HG03025 (cell line): ENCODE measurements at regions not wholly inside any gene's neighbourhood (a gene's known extent, or its start where the extent isn't known, plus 50 kb on each side); places are given as distances from the start of the nearest gene placed in this dataset.
"Not testable (repeated sequence)": the region's sequence is repeated elsewhere in the genome, so short reads cannot be mapped to it uniquely, and the experiment has no call there.

Source experiments
- ATAC-seq: cut with Tn5 transposase; IDR thresholded peaks from one replicate; pipeline ENCODE4 v1.9.1; 2021; ENCODE audit warnings: mild to moderate bottlenecking, moderate library complexity; ENCODE audit not compliant: unreplicated experiment, low FRiP score

GRCh38 chr3:118587037-118587741 is 447.5 kb downstream of the IGSF11 start:
- no peak for ATAC-seq

DNA sequence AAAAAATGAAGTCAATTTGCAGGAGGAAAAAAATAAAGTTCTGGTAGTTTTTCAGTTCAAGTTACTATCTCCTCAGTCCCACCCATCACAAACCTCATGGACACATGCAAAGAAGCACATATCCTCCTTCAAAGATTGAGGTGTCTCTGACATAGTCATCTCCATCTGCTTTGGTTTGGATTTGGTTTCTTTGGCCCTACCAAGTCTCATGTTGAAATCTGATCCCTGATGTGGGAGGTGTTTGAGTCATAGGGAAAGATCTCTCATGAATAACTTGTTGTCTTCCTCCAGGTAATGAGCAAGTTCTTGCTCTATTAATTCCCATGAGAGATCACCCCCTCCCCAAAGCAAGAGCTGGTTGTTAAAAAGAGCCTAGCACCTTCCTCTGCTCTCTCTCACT is 446.8 kb downstream of the IGSF11 start:
- no peak for ATAC-seq

DNA sequence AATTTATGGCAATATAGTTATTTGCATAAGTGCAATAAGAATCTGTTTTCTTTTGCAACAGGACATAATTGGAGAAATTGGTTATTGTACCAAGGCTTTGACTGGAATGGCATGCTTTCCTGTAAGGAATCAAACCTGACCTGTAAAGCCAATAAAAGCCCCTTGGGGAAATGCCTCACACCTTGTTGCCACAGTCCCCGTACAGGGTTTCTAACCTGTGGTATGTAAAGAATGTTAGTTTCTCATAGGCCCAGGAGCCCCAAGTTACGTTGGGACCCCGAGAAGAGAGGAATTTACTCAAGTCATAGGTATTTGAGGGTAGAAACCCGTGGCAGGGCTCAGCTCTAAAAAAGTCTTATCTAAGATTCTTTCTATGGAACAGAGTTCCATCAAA is 441.4 kb downstream of the IGSF11 start:
- ATAC-seq = no peak

GRCh38 chr3:118597184-118597583 is 437.5 kb downstream of the IGSF11 start:
- ATAC-seq = no peak

GRCh38 chr3:118607915-118608820 is 426.5 kb downstream of the IGSF11 start:
- ATAC-seq = no peak

DNA sequence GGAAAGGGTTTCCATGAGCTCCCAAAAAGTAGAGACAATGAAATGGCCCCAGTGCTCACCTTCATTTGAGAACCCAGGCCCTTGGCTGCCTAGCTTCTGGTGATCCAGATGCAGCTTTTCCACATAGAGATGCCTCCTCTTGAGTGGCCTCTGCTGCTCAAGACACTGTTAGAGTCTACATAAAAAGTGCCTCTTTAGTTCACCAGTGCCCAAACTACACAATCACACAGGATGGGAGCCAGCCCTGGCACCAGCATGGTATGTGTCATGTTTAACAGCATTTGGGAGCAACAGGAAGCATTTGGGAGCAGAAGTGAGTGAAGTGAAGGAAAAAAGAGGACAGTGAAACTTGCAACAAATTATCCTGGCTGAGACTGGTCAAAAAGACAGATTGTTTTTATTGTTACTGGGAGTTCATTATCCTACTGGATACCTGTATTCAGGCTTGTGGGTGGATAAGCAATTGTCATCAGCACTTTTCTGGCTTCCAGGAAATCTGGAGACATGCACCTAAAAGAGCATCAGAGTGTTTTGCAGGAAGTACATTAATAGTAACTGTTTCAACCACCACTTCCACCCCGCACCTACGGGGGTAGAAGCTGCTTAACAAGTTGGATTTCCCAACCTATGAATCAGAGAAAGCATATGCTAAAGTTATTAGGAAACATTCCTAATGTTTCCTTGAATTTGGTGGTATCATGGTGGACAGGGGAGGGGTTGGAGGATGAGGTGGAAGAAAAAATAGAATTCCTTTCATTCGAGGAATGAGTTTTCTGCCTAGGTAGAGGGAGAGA is 416.2 kb downstream of the IGSF11 start:
- no peak for ATAC-seq

DNA sequence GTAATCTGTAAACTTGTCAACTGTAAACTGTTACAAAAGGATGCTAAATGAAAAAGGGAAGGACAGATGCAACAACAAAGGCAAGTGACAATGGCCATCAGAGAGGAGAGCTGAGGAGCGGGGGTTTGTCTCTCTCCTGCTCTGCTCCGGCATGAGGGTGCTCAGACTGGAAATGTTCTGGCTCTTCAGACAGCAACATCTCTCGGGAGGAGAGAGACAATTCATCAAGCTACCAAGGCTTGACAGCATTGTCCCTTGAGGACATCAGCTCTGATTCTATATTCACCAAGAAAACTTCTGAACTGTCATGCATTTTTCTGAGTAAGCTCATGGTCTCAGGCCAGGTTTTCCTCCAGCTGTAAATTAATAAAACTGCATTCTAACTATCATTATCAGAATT is 408.2 kb downstream of the IGSF11 start:
- ATAC-seq = no peak

DNA sequence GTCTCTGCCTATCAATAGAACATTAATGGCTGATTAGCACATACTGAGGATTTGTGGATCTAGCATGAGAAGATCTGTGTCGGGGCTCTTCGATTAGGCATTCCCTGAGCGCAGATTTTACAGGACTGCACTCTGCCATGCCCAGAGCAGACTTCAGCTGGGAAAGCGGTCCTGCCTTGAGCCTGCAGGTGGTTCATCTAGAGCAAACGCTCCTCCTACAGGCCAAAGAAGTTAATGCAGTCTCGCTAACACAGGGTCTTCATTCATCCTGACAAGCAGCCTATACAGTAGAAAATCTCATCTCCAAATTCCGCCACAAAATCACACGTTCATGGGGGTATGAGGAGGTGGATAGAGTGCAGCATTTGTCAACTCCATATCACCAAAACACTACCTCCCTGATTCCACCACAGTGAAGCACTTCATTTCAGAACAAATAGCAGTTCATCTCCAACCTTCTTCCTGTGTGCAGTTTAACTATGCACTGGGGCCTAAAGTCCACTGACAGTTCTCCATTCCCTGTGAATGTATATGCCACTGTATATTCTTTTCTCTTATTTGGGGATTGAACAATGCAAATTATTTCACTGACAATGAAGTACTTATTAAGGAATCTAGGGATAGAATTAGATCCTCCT is 405.8 kb downstream of the IGSF11 start:
- peak; percentile 91 for ATAC-seq

DNA sequence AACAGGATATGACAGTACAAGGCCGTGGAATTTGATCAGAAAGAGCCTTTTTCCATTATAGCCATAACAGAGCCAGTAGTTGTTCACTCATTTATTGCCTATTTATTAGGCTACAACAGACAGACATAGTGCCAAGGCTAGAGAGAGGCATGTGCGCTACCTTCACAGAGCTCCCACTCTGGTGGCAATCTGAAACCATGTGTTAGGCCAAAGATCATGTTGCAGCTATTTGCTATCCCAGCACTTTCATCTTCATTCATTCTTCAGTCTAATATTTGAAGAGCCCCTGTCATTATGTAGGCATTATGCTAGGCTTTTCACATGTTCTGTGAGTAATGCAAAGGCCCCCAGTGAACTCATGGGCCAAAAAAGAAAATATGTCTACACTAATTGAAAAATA is 404.8 kb downstream of the IGSF11 start:
- no peak for ATAC-seq

- ATAC-seq = no peak
Measured at GRCh38 chr3:118635711-118636110, 398.9 kb downstream of the IGSF11 start.

- no peak for ATAC-seq
Measured at GRCh38 chr3:118636841-118637240, 397.8 kb downstream of the IGSF11 start.

DNA sequence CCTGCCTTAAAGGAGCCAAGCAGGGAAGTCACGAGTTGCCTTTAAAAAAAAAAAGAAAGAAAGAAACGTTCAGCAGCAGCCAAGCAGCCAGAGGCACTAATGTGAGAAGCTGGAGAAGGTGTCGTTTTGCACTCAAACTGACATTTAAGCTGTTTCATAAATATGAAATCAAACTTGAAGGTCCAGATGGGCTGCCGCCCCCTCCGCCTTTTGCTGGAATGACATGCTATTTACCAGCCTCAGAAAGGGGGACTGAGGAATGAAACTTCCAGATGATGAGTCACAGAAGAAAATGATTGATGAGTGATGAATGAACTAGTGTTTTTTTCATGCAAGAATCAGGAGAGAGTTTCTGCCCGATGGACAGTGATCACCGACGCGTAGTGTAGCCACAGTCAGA is 396.8 kb downstream of the IGSF11 start:
- no peak for ATAC-seq

GRCh38 chr3:118641608-118642007 is 393.0 kb downstream of the IGSF11 start:
- peak; percentile 61 for ATAC-seq

- no peak for ATAC-seq
Measured at GRCh38 chr3:118671192-118671591, 363.5 kb downstream of the IGSF11 start.

DNA sequence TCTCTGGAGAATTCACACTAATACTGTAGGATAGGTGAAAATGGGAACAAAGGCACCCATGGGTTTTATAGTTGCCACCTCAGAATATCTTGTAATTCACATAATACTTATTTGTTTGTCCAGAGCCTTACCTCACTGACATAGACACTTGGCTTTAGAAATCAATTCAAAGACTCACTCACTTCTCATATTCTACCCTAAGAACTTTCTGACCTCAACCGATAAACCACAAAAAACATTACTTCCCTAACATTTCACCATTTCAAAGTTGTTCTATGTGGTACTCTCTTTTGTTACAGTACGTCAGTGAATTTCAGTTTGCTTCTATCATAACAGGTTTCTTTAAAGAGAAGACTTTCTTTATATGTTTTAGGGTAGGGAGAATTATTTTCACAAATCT is 359.3 kb downstream of the IGSF11 start:
- ATAC-seq = no peak

GRCh38 chr3:118678663-118679062 is 356.0 kb downstream of the IGSF11 start:
- not testable (repeated sequence) for ATAC-seq

DNA sequence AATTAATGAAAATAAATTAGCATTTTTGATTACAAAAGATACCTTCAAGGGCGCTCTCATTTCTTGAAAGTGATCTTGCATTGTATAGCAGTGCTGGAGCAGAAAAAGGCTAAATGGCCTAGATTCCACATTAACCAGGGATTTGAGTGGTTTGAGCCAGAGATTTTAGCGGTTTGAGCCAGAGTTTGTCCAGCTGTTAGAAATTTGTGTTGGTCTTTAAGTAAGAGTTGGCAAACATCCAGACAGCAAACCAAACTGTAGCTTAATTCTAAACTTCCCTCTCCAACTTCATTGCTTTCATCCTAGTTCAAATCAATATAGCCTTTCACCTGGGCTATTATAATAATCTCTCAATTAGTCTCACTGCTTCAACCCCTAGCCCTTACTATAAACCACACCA is 351.7 kb downstream of the IGSF11 start:
- ATAC-seq = no peak

- ATAC-seq = no peak
Measured at GRCh38 chr3:118683636-118684035, 351.0 kb downstream of the IGSF11 start.

DNA sequence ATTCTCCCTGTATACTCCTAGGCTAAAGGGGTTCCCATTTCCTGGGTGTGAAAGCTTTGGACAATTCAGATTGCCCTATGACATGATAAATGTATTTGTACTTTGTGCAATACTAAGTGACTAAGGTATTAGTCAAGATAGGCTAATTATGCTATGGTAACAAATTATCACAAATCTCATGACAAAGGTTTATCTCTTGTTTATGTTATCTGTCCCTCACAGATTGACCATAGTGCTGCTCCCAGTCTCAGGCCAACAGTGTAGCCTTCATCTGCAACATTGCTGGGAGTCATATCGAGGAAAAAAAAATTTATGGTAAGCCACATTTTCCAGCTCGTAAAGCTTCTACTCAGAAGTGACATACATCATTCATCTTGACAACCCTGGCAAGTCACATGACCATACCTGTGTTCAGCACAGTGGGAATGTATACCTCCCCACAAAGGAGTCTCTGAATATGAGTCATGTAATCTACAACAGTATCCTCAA is 346.2 kb downstream of the IGSF11 start:
- no peak for ATAC-seq

DNA sequence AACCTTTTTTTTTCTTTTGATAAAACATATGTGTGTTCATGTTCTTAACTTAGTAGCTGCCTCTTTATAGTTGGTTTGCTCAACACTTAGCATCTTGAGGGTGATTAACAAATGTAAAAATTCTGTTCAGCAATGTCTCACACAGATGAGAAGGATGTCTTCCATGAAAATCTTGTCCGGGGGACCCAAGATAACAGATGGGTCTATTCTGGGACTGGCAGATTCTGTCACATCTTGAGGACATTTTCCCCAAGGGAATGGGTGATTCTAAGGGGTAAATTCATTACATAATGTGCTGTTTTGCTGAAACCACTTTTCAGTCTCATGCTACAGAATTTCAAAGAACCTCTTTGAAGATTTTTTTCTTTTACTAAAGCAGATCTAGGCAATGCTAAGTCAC is 342.2 kb downstream of the IGSF11 start:
- ATAC-seq = no peak
